GM20431 (cell line): ENCODE measurements at regions not wholly inside any gene's neighbourhood (a gene's known extent, or its start where the extent isn't known, plus 50 kb on each side); places are given as distances from the start of the nearest gene placed in this dataset.

ENCODE experiments used
- in situ Hi-C: fragments of 300-500 bp; cut with MseI, MboI; formaldehyde crosslinking; loops from one replicate; pipeline ENCODE4 v1.15.0; 2020; ENCODE audit warnings: low sequenced_read_pairs; ENCODE audit not compliant: unreplicated experiment

DNA sequence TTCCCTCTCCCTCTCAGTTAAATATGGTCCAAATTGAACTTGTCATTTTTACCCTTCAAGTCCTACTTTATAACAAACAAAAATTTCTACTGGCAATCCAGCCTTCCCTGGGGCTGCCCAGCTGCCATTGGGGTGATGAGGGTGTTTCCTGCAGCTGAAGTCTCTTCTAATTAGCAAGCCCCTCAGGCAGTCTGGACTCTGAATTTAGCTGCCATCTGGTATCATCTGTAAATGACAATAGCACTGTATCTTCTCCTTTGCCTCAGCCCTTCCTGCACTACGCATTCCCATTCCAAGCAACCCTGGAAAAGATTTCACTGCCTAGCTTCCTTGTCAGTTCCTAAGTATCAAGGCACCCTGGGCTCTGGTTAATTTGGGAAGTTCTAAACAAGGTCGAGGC is 331.1 kb upstream of the KLF12 start:
- in situ Hi-C loops: no loop called here

DNA sequence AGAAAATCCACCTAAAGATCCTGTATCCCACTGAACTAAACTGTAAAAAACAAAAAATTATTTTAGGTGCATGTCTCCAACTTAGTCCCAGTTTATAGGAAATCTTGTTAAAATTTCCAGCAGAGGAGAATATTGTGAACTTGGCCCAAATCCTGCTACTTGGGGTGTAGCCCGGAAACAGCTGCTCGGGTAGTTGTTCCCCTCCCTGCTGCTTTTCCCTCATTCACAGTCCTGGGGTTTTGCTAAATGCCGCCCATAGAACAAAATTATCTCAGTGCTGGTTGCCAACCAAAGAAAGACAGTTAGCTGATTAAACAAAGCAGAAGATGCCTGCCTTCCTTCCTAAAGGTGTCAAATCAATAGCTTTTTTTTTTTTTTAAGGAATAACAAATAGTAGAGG is 330.5 kb upstream of the KLF12 start:
- in situ Hi-C loops: no loop called here

GRCh38 chr13:74461011-74461410 is 326.8 kb upstream of the KLF12 start:
- in situ Hi-C loops: no loop called here

DNA sequence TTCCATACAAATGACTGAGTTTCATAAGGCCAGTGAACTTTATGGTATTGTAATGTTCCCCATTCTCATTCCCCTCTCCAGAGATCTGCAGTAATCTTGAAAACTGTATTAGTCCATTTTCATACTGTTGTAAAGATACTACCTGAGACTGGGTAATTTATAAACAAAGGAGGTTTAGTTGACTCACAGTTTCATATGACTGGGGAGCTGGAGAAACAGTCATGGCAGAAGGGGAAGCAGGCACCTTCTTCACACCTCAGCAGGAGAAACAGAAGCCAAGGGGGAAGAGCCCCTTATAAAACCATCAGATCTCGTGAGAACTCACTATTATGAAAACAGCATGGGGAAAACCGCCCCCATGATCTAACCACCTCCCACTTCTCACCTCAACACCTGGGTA is 318.7 kb upstream of the KLF12 start:
- in situ Hi-C loops: no loop called here

- in situ Hi-C loops: no loop called here
These were observed 318.0 kb upstream of the KLF12 start for GRCh38 chr13:74452176-74452575.

DNA sequence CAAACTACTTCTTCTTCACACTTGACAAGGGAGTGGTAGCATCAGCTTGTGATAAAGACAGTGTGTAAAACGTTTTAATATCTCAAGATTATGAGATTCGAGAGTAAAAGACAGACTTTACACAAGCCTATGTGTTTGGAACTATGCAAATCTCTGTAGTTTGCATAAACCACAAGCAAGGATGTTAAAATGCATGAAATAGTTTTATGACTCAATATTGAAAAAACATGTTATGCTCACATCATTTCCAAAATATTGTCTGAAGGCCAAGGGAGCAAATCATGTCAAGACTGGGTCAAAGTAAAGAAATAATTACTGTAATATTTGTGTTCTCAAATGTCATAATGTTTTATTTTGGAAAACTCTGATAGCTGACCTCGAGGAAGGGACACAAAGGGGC is 316.8 kb upstream of the KLF12 start:
- in situ Hi-C loops: no loop called here

DNA sequence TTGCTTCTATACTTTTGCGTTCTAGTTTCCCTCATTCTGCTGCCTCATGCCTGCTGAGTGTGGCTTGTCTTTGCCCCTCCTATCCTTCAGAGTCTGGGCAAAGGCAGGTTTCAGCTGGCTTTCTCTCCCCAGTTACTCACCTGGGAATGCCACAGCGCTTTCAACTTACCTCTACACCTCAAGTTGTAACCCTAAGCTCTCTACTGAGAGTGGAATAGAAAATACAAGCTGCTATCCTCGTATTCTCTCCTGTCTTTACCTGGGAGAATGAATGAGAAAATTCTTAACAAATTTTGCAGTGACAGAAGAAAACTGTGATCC is 316.3 kb upstream of the KLF12 start:
- in situ Hi-C loops: no loop called here

DNA sequence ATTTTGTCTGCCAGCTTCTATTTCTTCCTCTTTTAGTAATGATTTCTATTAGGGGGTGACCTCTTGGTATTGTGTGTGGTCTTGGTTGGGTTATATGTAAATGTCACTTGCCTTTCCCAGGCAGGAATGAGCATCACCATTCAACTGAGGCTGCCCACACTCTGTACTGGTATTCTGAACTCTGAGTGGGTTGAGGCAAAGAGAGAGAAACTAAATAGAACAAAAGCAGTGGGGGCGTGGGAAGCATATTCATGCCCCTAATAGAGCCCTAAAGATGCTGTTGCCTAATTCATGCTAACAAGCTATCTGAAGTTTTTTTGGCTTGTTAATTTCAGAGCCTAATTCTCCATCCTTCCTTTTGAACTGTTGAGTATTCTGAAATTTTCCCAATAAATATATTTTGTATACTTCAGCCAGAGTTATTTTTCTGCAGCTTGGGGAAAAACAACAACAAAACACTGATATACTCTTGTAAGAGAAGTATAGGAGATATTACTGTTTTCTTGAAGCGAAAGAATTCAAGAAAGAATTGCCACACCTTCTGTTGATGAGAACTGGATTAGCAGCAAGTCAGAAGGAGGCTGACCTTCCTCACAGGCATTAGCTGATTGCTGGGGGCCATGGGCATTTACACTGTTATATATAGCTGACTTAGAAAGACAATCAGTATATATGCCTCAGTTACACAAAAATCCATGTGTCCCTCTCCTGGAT is 315.8 kb upstream of the KLF12 start:
- in situ Hi-C loops: no loop called here

- in situ Hi-C loops: no loop called here
These were observed 310.8 kb upstream of the KLF12 start for GRCh38 chr13:74444864-74445479.

- in situ Hi-C loops: no loop called here
These were observed 310.0 kb upstream of the KLF12 start for GRCh38 chr13:74444161-74444571.

- in situ Hi-C loops: no loop called here
These were observed 309.4 kb upstream of the KLF12 start for GRCh38 chr13:74443631-74444030.

DNA sequence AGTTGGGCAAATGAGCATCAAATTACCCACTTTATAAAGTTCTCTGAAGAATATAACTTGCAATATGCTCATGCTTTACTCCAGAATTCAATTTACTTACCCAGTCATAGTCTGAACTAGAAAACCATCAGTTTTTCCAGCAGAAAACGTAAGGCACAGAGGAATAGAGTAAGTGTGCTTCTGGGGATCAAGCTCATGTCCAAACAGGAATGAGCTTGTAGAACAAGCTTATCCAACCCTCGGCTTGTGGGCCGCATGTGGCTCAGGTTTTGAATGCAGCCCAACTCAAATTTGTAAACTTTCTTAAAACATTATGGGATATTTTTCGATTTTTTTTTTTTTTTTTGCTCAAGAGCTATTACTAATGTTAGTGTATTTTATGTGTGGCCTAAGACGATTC is 308.5 kb upstream of the KLF12 start:
- in situ Hi-C loops: no loop called here

GRCh38 chr13:74438901-74439300 is 304.7 kb upstream of the KLF12 start:
- in situ Hi-C loops: no loop called here

- in situ Hi-C loops: no loop called here
These were observed 300.6 kb upstream of the KLF12 start for GRCh38 chr13:74434782-74435181.

DNA sequence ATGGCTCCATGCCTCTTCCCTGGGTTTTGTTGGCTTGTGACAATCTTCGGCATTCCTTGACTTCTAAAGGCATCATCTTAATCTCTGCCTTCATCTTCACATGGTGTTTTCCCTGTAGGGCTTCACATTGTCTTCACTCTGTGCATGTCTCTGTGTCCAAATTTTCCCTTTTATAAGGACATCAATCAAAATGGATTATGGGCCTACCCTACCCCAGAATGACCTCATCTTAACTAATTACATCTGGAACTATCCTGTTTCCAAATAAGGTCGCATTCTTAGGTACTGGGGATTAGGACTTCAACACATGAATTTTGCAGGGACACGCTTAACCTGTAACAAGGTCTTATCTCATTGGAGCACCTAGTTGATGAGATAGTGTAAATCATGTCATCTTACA is 290.3 kb upstream of the KLF12 start:
- in situ Hi-C loops: no loop called here

- in situ Hi-C loops: no loop called here
These were observed 289.2 kb upstream of the KLF12 start for GRCh38 chr13:74423434-74423833.

- in situ Hi-C loops: no loop called here
These were observed 280.3 kb upstream of the KLF12 start for GRCh38 chr13:74414458-74414857.

GRCh38 chr13:74413482-74413881 is 279.3 kb upstream of the KLF12 start:
- in situ Hi-C loops: no loop called here

GRCh38 chr13:74409551-74409950 is 275.3 kb upstream of the KLF12 start:
- in situ Hi-C loops: no loop called here

- in situ Hi-C loops: no loop called here
These were observed 272.2 kb upstream of the KLF12 start for GRCh38 chr13:74406420-74406819.

DNA sequence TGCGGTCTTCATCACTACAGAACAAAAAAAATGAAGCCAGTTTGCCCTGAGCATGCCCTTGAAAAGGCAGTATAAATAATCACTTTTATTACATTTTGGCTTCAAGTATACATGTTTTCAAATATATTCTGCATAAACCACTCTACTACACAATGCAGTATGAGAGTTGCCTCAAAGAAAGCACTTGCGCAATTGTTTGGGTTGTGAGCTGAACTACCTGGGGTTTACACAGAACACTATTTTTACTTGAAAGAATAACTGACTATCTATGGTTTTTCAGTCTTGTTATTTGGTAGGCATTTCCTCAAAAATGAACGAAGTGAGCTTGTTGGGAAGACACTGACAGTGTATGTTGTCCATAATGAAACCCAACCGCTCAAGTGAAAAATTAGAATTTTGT is 264.4 kb upstream of the KLF12 start:
- in situ Hi-C loops: no loop called here

GRCh38 chr13:74389056-74389455 is 254.9 kb upstream of the KLF12 start:
- in situ Hi-C loops: no loop called here
